Adrenal gland (tissue), 9 donors: ENCODE measurements at regions not wholly inside any gene's neighbourhood (a gene's known extent, or its start where the extent isn't known, plus 50 kb on each side); places are given as distances from the start of the nearest gene placed in this dataset.

Experiments
- DNase-seq, 7 donors: peaks; one replicate each; pipeline ENCODE4 v3.0.0-alpha.2; 2019 to 2020
- H3K27ac ChIP-seq, 5 donors: fragments of 200-600 bp; sonication (generic) in 4 of 5; 1 replicate in 3 of 5; 2 replicates in 2 of 5; pipeline versions ENCODE4 v1.5.1 to v1.8.0; 2016 to 2020; ENCODE audit warnings: mild to moderate bottlenecking in 1 of 5
- H3K27me3 ChIP-seq: fragments of 200-600 bp; 2 replicates; pipeline ENCODE4 v1.8.0; 2021
- H3K36me3 ChIP-seq, 2 donors: fragments of 200-600 bp; replicated peaks in 1 of 2; 1 replicate in 1 of 2; 2 replicates in 1 of 2; pipeline versions ENCODE4 v1.5.1 to v1.8.0; 2018 to 2022
- H3K4me1 ChIP-seq, 2 donors: fragments of 200-600 bp; replicated peaks in 1 of 2; 1 replicate in 1 of 2; 2 replicates in 1 of 2; pipeline versions ENCODE4 v1.5.1 to v1.8.0; 2018 to 2021
- H3K4me3 ChIP-seq, 4 donors: fragments of 200-600 bp; sonication (generic) in 3 of 4; one replicate each; pipeline ENCODE4 v1.5.1; 2016 to 2018
- H3K9me3 ChIP-seq, 3 donors: fragments of 200-600 bp; sonication (generic) in 1 of 3; replicated peaks in 1 of 3; 1 replicate in 2 of 3; 2 replicates in 1 of 3; pipeline versions ENCODE4 v1.5.1 to v1.8.0; 2016 to 2021
- POLR2A ChIP-seq, 2 donors: fragments of 450-650 bp; IDR thresholded peaks; one replicate each; pipeline ENCODE4 v1.6.1; 2017; ENCODE audit warnings: antibody characterized with exemption in 2 of 2, mild to moderate bottlenecking in 2 of 2, moderate library complexity in 1 of 2
- WGBS, 4 donors: extraction: QIAGEN DNeasy Blood & Tissue Kit in 2 of 4; methylation state at CpG; one replicate each; pipeline versions ENCODE4 v1.1.5 to v1.1.7; 2013 to 2017; 5-methylcytosine and 5-hydroxymethylcytosine counted together
- intact Hi-C, 2 donors: fragments of 100-400 bp; cut with DNase I; formaldehyde crosslinking; loops; one replicate each; pipeline versions ENCODE4 v1.14.1 to v1.15.0; 2022 to 2023
- TF ChIP-seq, protein P1 (sequence below), 6 experiments: fragments of 450-650 bp in 4 of 6; fragments of 200-600 bp in 2 of 6; sonication (generic) in 1 of 6; IDR thresholded peaks; 1 replicate in 5 of 6; 2 replicates in 1 of 6; pipeline versions ENCODE4 v1.5.1 to v1.8.0; 2016 to 2021; ENCODE audit warnings: antibody characterized with exemption in 6 of 6, mild to moderate bottlenecking in 2 of 6, moderate library complexity in 1 of 6
- donor health status: healthy with polysubstance abuse.
- donor health status: Bipolar disorder and iron deficiency.
- donor health status: DM: yes; HTN: yes; CAD: no.
- donor health status: DM: no; HTN: no; CAD: no.
- donor health status: DM: no; HTN: no; CAD: no.

DNA sequence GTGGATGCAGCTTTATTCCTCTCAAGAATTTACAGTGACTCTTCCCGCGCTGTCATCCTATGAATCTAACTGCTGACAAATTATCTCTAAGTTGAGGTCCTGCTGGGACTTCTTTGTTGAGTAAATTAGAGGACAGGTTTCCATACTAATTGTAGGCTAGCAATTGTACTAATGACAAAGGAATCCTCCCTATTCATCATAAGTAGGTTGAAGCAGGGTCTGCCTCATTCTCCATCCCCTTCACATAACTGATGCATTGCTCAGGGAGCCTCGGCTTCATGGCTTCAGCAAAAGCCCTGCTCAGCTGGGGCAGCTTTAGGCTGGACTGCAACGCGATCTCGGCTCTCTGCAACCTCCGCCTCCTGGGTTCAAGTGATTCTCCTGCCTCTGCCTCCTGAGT, 83.1 kb upstream of the IRX6 start:
- Histone ChIP-seq H3K27me3 (peaks cover 6% of the 10 kb centered on the region), H3K9me3 (no peaks in the 10 kb centered on the region), H3K27ac (no peak overlapping the region), H3K4me1 (no peaks in the 10 kb centered on the region), H3K36me3 (no peaks in the 10 kb centered on the region), H3K4me3 (no peak overlapping the region)
- TF ChIP-seq POLR2A (IDR thresholded peaks at IDR 0.05) = no peak
- TF ChIP-seq, protein P1, sequence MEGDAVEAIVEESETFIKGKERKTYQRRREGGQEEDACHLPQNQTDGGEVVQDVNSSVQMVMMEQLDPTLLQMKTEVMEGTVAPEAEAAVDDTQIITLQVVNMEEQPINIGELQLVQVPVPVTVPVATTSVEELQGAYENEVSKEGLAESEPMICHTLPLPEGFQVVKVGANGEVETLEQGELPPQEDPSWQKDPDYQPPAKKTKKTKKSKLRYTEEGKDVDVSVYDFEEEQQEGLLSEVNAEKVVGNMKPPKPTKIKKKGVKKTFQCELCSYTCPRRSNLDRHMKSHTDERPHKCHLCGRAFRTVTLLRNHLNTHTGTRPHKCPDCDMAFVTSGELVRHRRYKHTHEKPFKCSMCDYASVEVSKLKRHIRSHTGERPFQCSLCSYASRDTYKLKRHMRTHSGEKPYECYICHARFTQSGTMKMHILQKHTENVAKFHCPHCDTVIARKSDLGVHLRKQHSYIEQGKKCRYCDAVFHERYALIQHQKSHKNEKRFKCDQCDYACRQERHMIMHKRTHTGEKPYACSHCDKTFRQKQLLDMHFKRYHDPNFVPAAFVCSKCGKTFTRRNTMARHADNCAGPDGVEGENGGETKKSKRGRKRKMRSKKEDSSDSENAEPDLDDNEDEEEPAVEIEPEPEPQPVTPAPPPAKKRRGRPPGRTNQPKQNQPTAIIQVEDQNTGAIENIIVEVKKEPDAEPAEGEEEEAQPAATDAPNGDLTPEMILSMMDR (IDR thresholded peaks at IDR 0.05) = no peak
- DNase-seq = no peak
- WGBS, 4 donors = 71 to 86% (median 79%) methylated on average over 6 to 7 of the region's 7 CpGs
- intact Hi-C loops = no loop called here

DNA sequence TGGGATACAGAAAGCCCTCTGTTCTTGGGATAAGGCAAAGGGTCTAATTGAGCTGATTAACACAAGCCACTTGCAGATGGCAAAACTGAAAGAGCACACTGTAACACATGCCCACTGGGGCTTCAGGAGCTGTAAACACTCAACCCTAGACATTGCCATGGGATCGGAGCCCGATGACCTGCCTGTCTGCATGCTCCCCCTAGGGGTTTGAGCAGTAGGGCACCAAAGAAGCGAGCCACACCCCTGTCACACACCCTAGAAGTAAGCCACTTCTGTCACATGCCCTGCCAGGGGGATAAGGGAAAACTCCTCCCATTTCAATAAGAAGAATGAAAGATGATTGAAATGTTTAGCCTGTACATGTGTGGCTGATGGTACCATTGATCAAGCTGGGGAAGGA, 81.3 kb upstream of the IRX6 start:
- 68 to 70% (median 69%) methylated on average over 3 of the region's 3 CpGs for WGBS, 4 donors
- no peaks in the 10 kb centered on the region for H3K27me3 ChIP-seq
- H3K9me3 ChIP-seq = no peaks in the 10 kb centered on the region
- no peak for DNase-seq
- TF ChIP-seq, protein P1 (IDR thresholded peaks at IDR 0.05) = no peak
- TF ChIP-seq POLR2A (IDR thresholded peaks at IDR 0.05) = no peak
- no peaks in the 10 kb centered on the region for H3K4me1 ChIP-seq
- intact Hi-C loops = no loop called here
- H3K4me3 ChIP-seq = no peak overlapping the region
- no peak overlapping the region for H3K27ac ChIP-seq
- no peaks in the 10 kb centered on the region for H3K36me3 ChIP-seq

DNA sequence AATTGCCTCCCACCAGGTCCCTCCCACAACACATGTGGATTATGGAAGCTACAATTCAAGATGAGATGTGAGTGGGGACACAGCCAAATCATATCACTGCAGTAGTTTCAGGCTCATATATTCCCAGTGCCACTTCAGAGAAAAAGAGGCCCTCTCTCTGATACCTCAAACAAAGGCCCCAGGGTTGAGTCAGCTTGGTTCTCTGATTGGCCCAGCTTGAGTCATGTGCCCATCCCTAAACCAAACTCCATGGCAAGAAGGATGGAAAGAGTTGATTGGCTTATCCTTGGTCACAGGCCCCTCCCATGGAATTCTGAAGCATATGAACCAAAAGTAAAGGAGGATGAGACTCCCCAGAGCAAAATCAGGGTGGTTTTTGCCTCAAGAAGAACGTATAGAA, 75.9 kb upstream of the IRX6 start:
- TF ChIP-seq POLR2A (IDR thresholded peaks at IDR 0.05) = no peak
- TF ChIP-seq, protein P1 (IDR thresholded peaks at IDR 0.05) = no peak
- DNase-seq = no peak
- Histone ChIP-seq H3K27ac (no peak overlapping the region), H3K9me3 (no peaks in the 10 kb centered on the region), H3K4me1 (no peaks in the 10 kb centered on the region), H3K4me3 (no peak overlapping the region), H3K27me3 (no peaks in the 10 kb centered on the region), H3K36me3 (no peaks in the 10 kb centered on the region)
- intact Hi-C loops = no loop called here
- 41 to 63% (median 54%) methylated on average over 1 of the region's 1 CpG for WGBS, 4 donors

DNA sequence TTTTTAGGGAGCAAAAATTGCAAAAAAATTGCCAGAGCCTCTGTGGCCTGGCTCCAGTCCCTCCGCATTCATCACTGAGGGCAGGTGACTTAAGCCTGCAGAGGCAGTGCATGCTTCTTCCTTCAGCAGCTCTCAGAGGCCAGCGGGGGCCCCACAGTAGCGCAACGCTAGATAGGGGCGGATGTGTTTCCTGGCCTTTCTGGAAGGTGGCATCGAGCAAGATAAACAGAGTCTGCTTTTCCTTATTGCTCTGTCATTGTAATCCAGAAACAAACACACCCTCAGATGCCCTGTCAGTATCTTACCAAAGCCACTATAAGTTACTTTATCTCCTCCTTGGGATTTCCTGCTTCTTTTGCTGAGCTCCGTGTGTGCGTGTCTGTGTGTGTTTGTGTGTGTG, 75.5 kb upstream of the IRX6 start:
- Histone ChIP-seq H3K4me1 (no peaks in the 10 kb centered on the region), H3K27ac (no peak overlapping the region), H3K27me3 (no peaks in the 10 kb centered on the region), H3K36me3 (no peaks in the 10 kb centered on the region), H3K4me3 (no peak overlapping the region), H3K9me3 (no peaks in the 10 kb centered on the region)
- intact Hi-C loops = no loop called here
- DNase-seq = no peak
- TF ChIP-seq, protein P1 (IDR thresholded peaks at IDR 0.05) = no peak
- no peak for TF ChIP-seq POLR2A (IDR thresholded peaks at IDR 0.05)
- WGBS, 4 donors = 30 to 40% (median 36%) methylated on average over 8 of the region's 8 CpGs
